ENCODE measurements at regions not wholly inside any gene's neighbourhood (a gene's known extent, or its start where the extent isn't known, plus 50 kb on each side); places are given as distances from the start of the nearest gene placed in this dataset.

DNA sequence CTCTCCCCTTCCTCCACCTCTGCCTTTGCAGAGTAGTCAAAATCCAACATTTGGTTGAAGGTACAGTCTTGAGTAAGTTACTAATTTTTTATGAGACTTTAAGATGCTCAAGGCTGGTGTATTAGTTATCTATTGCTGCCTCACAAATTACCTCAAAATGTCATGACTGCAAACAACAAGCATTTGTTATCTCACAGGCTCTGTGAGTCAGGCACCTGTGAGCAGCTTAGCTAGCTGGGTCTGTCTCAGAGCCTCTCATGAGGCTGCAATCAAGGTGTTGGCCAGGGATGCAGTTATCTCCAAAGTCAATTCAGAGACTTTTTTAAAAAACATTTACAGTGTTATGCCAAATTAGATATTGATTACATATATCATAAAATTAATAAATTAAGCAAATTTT, 371.3 kb upstream of the RGMB start:
- TF ChIP-seq, protein P1, sequence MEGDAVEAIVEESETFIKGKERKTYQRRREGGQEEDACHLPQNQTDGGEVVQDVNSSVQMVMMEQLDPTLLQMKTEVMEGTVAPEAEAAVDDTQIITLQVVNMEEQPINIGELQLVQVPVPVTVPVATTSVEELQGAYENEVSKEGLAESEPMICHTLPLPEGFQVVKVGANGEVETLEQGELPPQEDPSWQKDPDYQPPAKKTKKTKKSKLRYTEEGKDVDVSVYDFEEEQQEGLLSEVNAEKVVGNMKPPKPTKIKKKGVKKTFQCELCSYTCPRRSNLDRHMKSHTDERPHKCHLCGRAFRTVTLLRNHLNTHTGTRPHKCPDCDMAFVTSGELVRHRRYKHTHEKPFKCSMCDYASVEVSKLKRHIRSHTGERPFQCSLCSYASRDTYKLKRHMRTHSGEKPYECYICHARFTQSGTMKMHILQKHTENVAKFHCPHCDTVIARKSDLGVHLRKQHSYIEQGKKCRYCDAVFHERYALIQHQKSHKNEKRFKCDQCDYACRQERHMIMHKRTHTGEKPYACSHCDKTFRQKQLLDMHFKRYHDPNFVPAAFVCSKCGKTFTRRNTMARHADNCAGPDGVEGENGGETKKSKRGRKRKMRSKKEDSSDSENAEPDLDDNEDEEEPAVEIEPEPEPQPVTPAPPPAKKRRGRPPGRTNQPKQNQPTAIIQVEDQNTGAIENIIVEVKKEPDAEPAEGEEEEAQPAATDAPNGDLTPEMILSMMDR (IDR thresholded peaks at IDR 0.05) = no peak
- TF ChIP-seq POLR2A (IDR thresholded peaks at IDR 0.05) (no peak), POLR2AphosphoS5 (IDR thresholded peaks at IDR 0.05) (no peak)
